ENCODE measurements at regions not wholly inside any gene's neighbourhood (a gene's known extent, or its start where the extent isn't known, plus 50 kb on each side); places are given as distances from the start of the nearest gene placed in this dataset.

- TF ChIP-seq CTCF (IDR thresholded peaks at IDR 0.05; ENCODE audit: poor library complexity) (no peak), EZH2phosphoT487 (IDR thresholded peaks at IDR 0.05; ENCODE audit: low read depth, severe bottlenecking, unreplicated experiment) (no peak)
Measured at GRCh38 chr15:29880341-29880740, 58.1 kb upstream of the TJP1 start.

Measured in hepatocyte (in vitro differentiated cells).